PC-9 (cell line): ENCODE measurements at regions not wholly inside any gene's neighbourhood (a gene's known extent, or its start where the extent isn't known, plus 50 kb on each side); places are given as distances from the start of the nearest gene placed in this dataset.

Experiments used
- BruUV-seq: library from RNA; stranded (reverse); fragments of 400-500 nt; replicated peaks from 2 replicates; lab custom pipeline; 2021; lab: Mats Ljungman, UMichigan
- CTCF ChIA-PET: fragments of 300-600 bp; sonication (Branson Sonifier 250); formaldehyde crosslinking; loops from one replicate; lab custom pipeline; 2022; ENCODE audit warnings: antibody characterized with exemption; lab: Charles Lee
- POLR2A ChIA-PET: fragments of 300-600 bp; sonication (Branson Sonifier 250); formaldehyde crosslinking; loops from one replicate; lab custom pipeline; 2022; ENCODE audit warnings: antibody characterized with exemption; ENCODE audit not compliant: unreplicated experiment; lab: Charles Lee
- DNase-seq, 2 experiments: peaks; one replicate each; pipeline versions ENCODE4 v3.0.0 to v3.0.0-alpha.2; 2015 to 2022; ENCODE audit warnings: mixed read lengths in 1 of 2
- H2AFZ ChIP-seq: fragments of 200-600 bp; sonication (generic); 2 replicates; pipeline ENCODE4 v1.8.1; 2017; ENCODE audit warnings: antibody characterized with exemption
- H3F3A ChIP-seq: fragments of 200-600 bp; sonication (generic); 2 replicates; pipeline ENCODE4 v1.8.1; 2017; ENCODE audit warnings: antibody characterized with exemption, mild to moderate bottlenecking, low read depth; ENCODE audit not compliant: insufficient read depth
- H3K27ac ChIP-seq: fragments of 200-600 bp; sonication (generic); 2 replicates; pipeline ENCODE4 v1.6.1; 2016; ENCODE audit warnings: mixed run types
- H3K27me3 ChIP-seq: fragments of 200-600 bp; sonication (generic); 2 replicates; pipeline ENCODE4 v1.6.1; 2016; ENCODE audit warnings: low read depth, mixed run types; ENCODE audit not compliant: insufficient read depth
- H3K36me3 ChIP-seq: fragments of 200-600 bp; sonication (generic); 2 replicates; pipeline ENCODE4 v1.6.1; 2016; ENCODE audit warnings: low read depth, mixed run types
- H3K4me1 ChIP-seq: fragments of 200-600 bp; sonication (generic); replicated peaks from 2 replicates; pipeline ENCODE4 v1.6.1; 2016; ENCODE audit warnings: mixed run types; ENCODE audit not compliant: insufficient read depth
- H3K4me2 ChIP-seq: fragments of 200-600 bp; sonication (generic); 2 replicates; pipeline ENCODE4 v1.6.1; 2017; ENCODE audit warnings: mixed run types
- H3K4me3 ChIP-seq: fragments of 200-600 bp; sonication (generic); 2 replicates; pipeline ENCODE4 v1.6.1; 2016; ENCODE audit warnings: mixed run types
- H3K79me2 ChIP-seq: fragments of 200-600 bp; sonication (generic); 2 replicates; pipeline ENCODE4 v1.6.1; 2017; ENCODE audit warnings: low read depth, mixed run types
- H3K9me2 ChIP-seq: fragments of 200-600 bp; sonication (generic); 2 replicates; pipeline ENCODE4 v1.8.1; 2017; ENCODE audit warnings: mild to moderate bottlenecking; ENCODE audit not compliant: insufficient read depth
- H3K9me3 ChIP-seq: fragments of 200-600 bp; sonication (generic); 2 replicates; pipeline ENCODE4 v1.8.1; 2016; ENCODE audit warnings: low read depth; ENCODE audit not compliant: insufficient read depth
- H4K20me1 ChIP-seq: fragments of 200-600 bp; sonication (generic); 2 replicates; pipeline ENCODE4 v1.8.1; 2017; ENCODE audit not compliant: insufficient read depth
- EZH2 ChIP-seq: fragments of 200-600 bp; sonication (generic); IDR thresholded peaks from 2 replicates; pipeline ENCODE4 v1.8.0; 2017; ENCODE audit warnings: antibody characterized with exemption, low read depth
- intact Hi-C: fragments of 100-400 bp; cut with micrococcal nuclease; formaldehyde crosslinking; loops from one replicate; pipeline ENCODE4 v1.10.0; 2022; ENCODE audit not compliant: unreplicated experiment
- TF ChIP-seq, protein P1 (sequence below): fragments of 200-600 bp; sonication (generic); conservative IDR thresholded peaks from 2 replicates; pipeline ENCODE4 v1.6.1; 2017; ENCODE audit warnings: mixed run types, antibody characterized with exemption, mild to moderate bottlenecking, moderate library complexity

DNA sequence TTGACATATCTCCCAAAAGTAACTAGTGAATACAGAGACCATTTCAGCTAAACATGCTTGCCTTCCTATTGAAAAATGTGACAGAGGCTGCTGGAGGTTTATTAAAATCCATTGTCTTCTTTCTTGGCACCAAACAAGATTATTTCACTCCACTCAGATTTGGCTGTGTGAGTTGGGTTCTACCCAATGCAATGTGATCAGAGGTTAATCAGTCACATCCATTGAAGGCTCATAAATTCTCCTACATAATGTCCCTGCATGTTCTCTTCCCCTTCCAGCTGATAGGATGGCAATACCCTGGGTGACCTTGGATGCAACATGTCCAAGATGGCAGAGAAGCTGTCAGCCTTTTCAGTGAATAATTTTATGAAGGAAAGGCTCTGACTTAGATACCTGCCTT lies 54.5 kb downstream of the TKTL2 start:
- no TSS peak for BruUV-seq
- Histone ChIP-seq H3K9me3 (no peaks in the 10 kb centered on the region), H3K4me2 (no peak overlapping the region), H4K20me1 (no peaks in the 10 kb centered on the region), H3F3A (no peaks in the 10 kb centered on the region), H2AFZ (no peak overlapping the region), H3K4me1 (no peaks in the 10 kb centered on the region), H3K36me3 (no peaks in the 10 kb centered on the region), H3K4me3 (no peak overlapping the region), H3K27me3 (no peaks in the 10 kb centered on the region), H3K9me2 (no peaks in the 10 kb centered on the region), H3K27ac (no peak overlapping the region), H3K79me2 (no peaks in the 10 kb centered on the region)
- POLR2A ChIA-PET = no interaction called here
- CTCF ChIA-PET = no interaction called here
- TF ChIP-seq, protein P1, sequence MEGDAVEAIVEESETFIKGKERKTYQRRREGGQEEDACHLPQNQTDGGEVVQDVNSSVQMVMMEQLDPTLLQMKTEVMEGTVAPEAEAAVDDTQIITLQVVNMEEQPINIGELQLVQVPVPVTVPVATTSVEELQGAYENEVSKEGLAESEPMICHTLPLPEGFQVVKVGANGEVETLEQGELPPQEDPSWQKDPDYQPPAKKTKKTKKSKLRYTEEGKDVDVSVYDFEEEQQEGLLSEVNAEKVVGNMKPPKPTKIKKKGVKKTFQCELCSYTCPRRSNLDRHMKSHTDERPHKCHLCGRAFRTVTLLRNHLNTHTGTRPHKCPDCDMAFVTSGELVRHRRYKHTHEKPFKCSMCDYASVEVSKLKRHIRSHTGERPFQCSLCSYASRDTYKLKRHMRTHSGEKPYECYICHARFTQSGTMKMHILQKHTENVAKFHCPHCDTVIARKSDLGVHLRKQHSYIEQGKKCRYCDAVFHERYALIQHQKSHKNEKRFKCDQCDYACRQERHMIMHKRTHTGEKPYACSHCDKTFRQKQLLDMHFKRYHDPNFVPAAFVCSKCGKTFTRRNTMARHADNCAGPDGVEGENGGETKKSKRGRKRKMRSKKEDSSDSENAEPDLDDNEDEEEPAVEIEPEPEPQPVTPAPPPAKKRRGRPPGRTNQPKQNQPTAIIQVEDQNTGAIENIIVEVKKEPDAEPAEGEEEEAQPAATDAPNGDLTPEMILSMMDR = no peak
- TF ChIP-seq EZH2 = no peak
- DNase-seq = no peak
- intact Hi-C loops = no loop called here

DNA sequence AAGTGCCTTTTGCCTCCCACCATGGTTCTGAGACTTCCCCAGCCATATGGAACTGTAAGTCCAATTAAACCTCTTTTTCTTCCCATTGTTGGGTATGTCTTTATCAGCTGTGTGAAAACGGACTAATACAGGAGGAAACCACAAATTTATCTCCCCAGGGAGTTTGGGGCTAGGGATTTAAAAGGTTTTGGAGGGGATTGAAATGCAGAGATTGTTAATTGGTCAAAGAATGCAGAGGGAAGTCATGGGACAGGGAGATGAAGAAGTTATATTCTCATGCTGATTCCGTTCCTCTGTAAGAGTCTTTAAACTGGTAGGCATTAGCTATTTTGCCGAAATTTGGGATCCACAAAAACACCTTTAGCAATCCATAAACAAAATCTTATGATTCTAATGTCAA lies 57.9 kb downstream of the TKTL2 start:
- H3K27ac ChIP-seq = no peak overlapping the region
- no peaks in the 10 kb centered on the region for H3F3A ChIP-seq
- H3K36me3 ChIP-seq = no peaks in the 10 kb centered on the region
- H3K9me3 ChIP-seq = no peaks in the 10 kb centered on the region
- POLR2A ChIA-PET = no interaction called here
- H3K4me1 ChIP-seq = no peaks in the 10 kb centered on the region
- no peak for DNase-seq
- CTCF ChIA-PET = no interaction called here
- H3K4me2 ChIP-seq = no peak overlapping the region
- intact Hi-C loops = no loop called here
- H3K79me2 ChIP-seq = no peaks in the 10 kb centered on the region
- no TSS peak for BruUV-seq
- no peaks in the 10 kb centered on the region for H3K27me3 ChIP-seq
- TF ChIP-seq, protein P1 = no peak
- no peak for TF ChIP-seq EZH2
- no peak overlapping the region for H3K4me3 ChIP-seq
- no peak overlapping the region for H2AFZ ChIP-seq
- H4K20me1 ChIP-seq = no peaks in the 10 kb centered on the region
- no peaks in the 10 kb centered on the region for H3K9me2 ChIP-seq

DNA sequence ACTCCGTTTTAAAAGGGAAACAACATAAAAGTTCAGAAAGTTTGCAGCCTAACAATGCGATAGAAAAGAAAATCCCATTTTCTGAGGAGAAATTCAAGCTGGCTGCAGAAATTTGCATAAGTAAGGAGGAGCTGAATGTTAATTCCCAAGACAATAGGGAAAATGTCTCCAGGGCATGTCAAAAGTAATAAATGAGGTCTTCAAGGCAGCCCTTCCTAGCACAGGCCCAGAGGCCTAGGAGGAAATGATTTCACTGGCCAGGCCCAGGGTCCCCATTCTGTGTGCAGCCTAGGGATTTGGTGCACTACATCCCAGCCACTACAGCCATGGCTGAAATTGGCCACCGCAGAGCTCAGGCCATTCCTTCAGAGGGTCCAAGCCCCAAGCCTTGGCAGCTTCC lies 59.3 kb downstream of the TKTL2 start:
- intact Hi-C loops = no loop called here
- POLR2A ChIA-PET = no interaction called here
- CTCF ChIA-PET = no interaction called here

More for the DNA sequence above, 59.3 kb downstream of the TKTL2 start:
- Histone ChIP-seq H3K4me2 (no peak overlapping the region), H3K36me3 (no peaks in the 10 kb centered on the region), H3K79me2 (no peaks in the 10 kb centered on the region), H3K4me3 (no peak overlapping the region), H2AFZ (no peak overlapping the region), H3K9me3 (no peaks in the 10 kb centered on the region), H3F3A (no peaks in the 10 kb centered on the region), H3K27me3 (no peaks in the 10 kb centered on the region), H4K20me1 (no peaks in the 10 kb centered on the region), H3K27ac (no peak overlapping the region), H3K4me1 (no peaks in the 10 kb centered on the region), H3K9me2 (no peaks in the 10 kb centered on the region)
- BruUV-seq = no TSS peak
- TF ChIP-seq, protein P1 = no peak
- no peak for TF ChIP-seq EZH2
- DNase-seq = no peak
